ENCODE measurements at regions not wholly inside any gene's neighbourhood (a gene's known extent, or its start where the extent isn't known, plus 50 kb on each side); places are given as distances from the start of the nearest gene placed in this dataset.

- H3K27me3 ChIP-seq (ENCODE audit: control insufficient read depth in 2 of 2, insufficient read depth in 2 of 2, low read length in 2 of 2): no peaks in the 10 kb centered on the region
- H3K9ac ChIP-seq (ENCODE audit: insufficient read depth in 1 of 2, low read depth in 2 of 2, low read length in 2 of 2): no peak overlapping the region
- no peak overlapping the region for H3K4me2 ChIP-seq (ENCODE audit: insufficient read depth, low read length)
- in situ Hi-C loops (cut with MboI) (no loop called here), intact Hi-C loops (cut with micrococcal nuclease) (no loop called here)
- no peaks in the 10 kb centered on the region for H3K4me1 ChIP-seq (replicated peaks in 1 of 2; ENCODE audit: control insufficient read depth in 2 of 2, insufficient read depth in 2 of 2, low read length in 2 of 2)
- 52% methylated on average over 2 of the region's 2 CpGs for WGBS (ENCODE audit: insufficient coverage, low coverage, missing lambda C conversion rate)
- H3K27ac ChIP-seq (ENCODE audit: extremely low read depth, low read depth, low read length): no peak overlapping the region
- no peaks in the 10 kb centered on the region for H3K79me2 ChIP-seq (ENCODE audit: control insufficient read depth, insufficient read depth, low read length)
- ChIA-PET CTCF (ENCODE audit: low intra/inter-chr PET ratio) (no interaction called here), POLR2A (interaction anchor here (1.2 kb wide), 1 partner anchor 11 kb away, joined by 4 read pairs; no protein-coding TSS in a partner anchor)
- no peaks in the 10 kb centered on the region for H3K9me3 ChIP-seq (replicated peaks; ENCODE audit: control insufficient read depth, insufficient read depth, low read depth, low read length)
- BruUV-seq (replicated peaks): no TSS peak
- H3K4me3 ChIP-seq: no peak overlapping the region
- no peaks in the 10 kb centered on the region for H3K9me1 ChIP-seq (ENCODE audit: control insufficient read depth, insufficient read depth, low read length)
- ATAC-seq (no peak), FAIRE-seq (no peak), DNase-seq (ENCODE audit: extremely low read depth in 1 of 4, low spot score in 3 of 4) (no peak)
- no peak for TF ChIP-seq ZNF785 (CRISPR knock-in tag; IDR thresholded peaks at IDR 0.05)
- TF ChIP-seq MLX (CRISPR knock-in tag; conservative IDR thresholded peaks at IDR 0.05): no peak
- TF ChIP-seq ZNF644 (tag; IDR thresholded peaks at IDR 0.05; ENCODE audit: low read depth): no peak
- no peak for TF ChIP-seq BCOR (IDR thresholded peaks at IDR 0.05)
- no peak for TF ChIP-seq ZNF699 (CRISPR knock-in tag; IDR thresholded peaks at IDR 0.05; ENCODE audit: insufficient replicate concordance)
- no peak for TF ChIP-seq HNRNPLL (IDR thresholded peaks at IDR 0.05; ENCODE audit: low read depth, low read length, poor library complexity, severe bottlenecking)
- TF ChIP-seq ESRRB (CRISPR knock-in tag; IDR thresholded peaks at IDR 0.05; ENCODE audit: borderline replicate concordance): no peak
- no peak for TF ChIP-seq CCAR2 (IDR thresholded peaks at IDR 0.05; ENCODE audit: low read depth, low read length)
- no peaks in the 10 kb centered on the region for H3K36me3 ChIP-seq (ENCODE audit: control insufficient read depth, insufficient read depth, low read length)
- H2AFZ ChIP-seq (ENCODE audit: low read depth, low read length): no peak overlapping the region
- H4K20me1 ChIP-seq (replicated peaks; ENCODE audit: control insufficient read depth, insufficient read depth, low read length): no peaks in the 10 kb centered on the region
Observed at GRCh38 chr14:29039171-29039570, 272.6 kb downstream of the FOXG1 start.
